Fibroblast of lung (primary cell): ENCODE measurements at regions not wholly inside any gene's neighbourhood (a gene's known extent, or its start where the extent isn't known, plus 50 kb on each side); places are given as distances from the start of the nearest gene placed in this dataset.

ENCODE experiments used
- DNase-seq, 2 donors: peaks; one replicate each; pipeline versions ENCODE4 v3.0.0 to v3.0.0-alpha.2; 2010; ENCODE audit warnings: low read depth in 2 of 2
- H2AFZ ChIP-seq: 2 replicates; pipeline ENCODE4 v1.5.1; 2012; ENCODE audit warnings: low read length, control low read depth, inconsistent platforms
- H3K27ac ChIP-seq: 2 replicates; pipeline ENCODE4 v1.5.1; 2011; ENCODE audit warnings: low read length, control low read depth; ENCODE audit not compliant: insufficient read depth
- H3K27me3 ChIP-seq: 2 replicates; pipeline ENCODE4 v1.5.1; 2011; ENCODE audit warnings: mild to moderate bottlenecking, low read length; ENCODE audit not compliant: control insufficient read depth, insufficient read depth
- H3K36me3 ChIP-seq: 2 replicates; pipeline ENCODE4 v1.5.1; 2011; ENCODE audit warnings: low read length; ENCODE audit not compliant: control insufficient read depth, insufficient read depth
- H3K4me1 ChIP-seq: 2 replicates; pipeline ENCODE4 v1.5.1; 2011; ENCODE audit warnings: low read length; ENCODE audit not compliant: control insufficient read depth, insufficient read depth; ENCODE audit errors: extremely low read depth
- H3K4me2 ChIP-seq: 2 replicates; pipeline ENCODE4 v1.5.1; 2011; ENCODE audit warnings: low read length, control low read depth; ENCODE audit not compliant: insufficient read depth; ENCODE audit errors: extremely low read depth
- H3K4me3 ChIP-seq, 4 experiments: fragments of 200-600 bp in 1 of 4; sonication (generic) in 1 of 4; replicated peaks in 1 of 4; 2 replicates each; pipeline ENCODE4 v1.5.1; 2011 to 2016; ENCODE audit warnings: low read length in 4 of 4, low read depth in 3 of 4, mild to moderate bottlenecking in 3 of 4, control low read depth in 2 of 4, inconsistent platforms in 1 of 4, mixed read lengths in 1 of 4; ENCODE audit not compliant: insufficient read depth in 1 of 4; ENCODE audit errors: control extremely low read depth in 1 of 4
- H3K79me2 ChIP-seq: 2 replicates; pipeline ENCODE4 v1.5.1; 2012; ENCODE audit warnings: mild to moderate bottlenecking, low read length, inconsistent platforms; ENCODE audit not compliant: control insufficient read depth, insufficient read depth
- H3K9ac ChIP-seq: 2 replicates; pipeline ENCODE4 v1.5.1; 2011; ENCODE audit warnings: mild to moderate bottlenecking, low read length, control low read depth; ENCODE audit not compliant: insufficient read depth
- H3K9me3 ChIP-seq: 2 replicates; pipeline ENCODE4 v1.5.1; 2012; ENCODE audit warnings: low read depth, low read length; ENCODE audit not compliant: control insufficient read depth, insufficient read depth
- H4K20me1 ChIP-seq: 2 replicates; pipeline ENCODE4 v1.5.1; 2011; ENCODE audit warnings: low read length; ENCODE audit not compliant: control insufficient read depth, insufficient read depth; ENCODE audit errors: extremely low read depth
- EZH2 ChIP-seq: IDR thresholded peaks from 2 replicates; pipeline ENCODE4 v1.5.1; 2012; ENCODE audit warnings: low read length, control low read depth, mild to moderate bottlenecking; ENCODE audit errors: missing control alignments
- TF ChIP-seq, protein P1 (sequence below), 2 donors: IDR thresholded peaks in 1 of 2; conservative IDR thresholded peaks in 1 of 2; 1 replicate in 1 of 2; 2 replicates in 1 of 2; pipeline ENCODE4 v1.5.1; 2011 to 2012; ENCODE audit warnings: low read length in 2 of 2, control low read depth in 1 of 2, inconsistent platforms in 1 of 2, low read depth in 1 of 2, mild to moderate bottlenecking in 1 of 2

DNA sequence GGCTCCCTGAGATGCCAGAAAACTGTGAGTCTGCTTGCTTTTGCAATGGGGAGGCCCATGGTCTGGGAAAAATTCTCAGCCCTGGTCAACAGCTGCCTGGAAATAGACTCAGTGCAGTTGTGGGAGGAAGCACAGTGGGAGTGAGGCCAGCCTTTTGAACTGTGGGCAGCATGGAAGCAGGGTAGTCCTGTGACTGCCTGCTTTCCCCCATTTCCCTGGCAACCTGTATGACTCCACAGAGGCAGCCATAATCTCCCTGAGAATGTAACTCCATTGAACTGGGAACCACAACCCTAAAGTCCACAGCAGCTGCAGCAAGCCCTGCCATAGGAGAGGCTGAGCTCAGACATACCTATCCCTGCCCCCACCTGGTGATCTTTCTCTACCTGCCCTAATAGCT lies 494.6 kb upstream of the FAT3 start:
- Histone ChIP-seq H3K4me3 (no peak overlapping the region), H3K4me1 (no peaks in the 10 kb centered on the region), H2AFZ (no peak overlapping the region), H3K4me2 (no peak overlapping the region), H3K79me2 (no peaks in the 10 kb centered on the region), H4K20me1 (no peaks in the 10 kb centered on the region), H3K27me3 (no peaks in the 10 kb centered on the region), H3K27ac (no peak overlapping the region), H3K9me3 (no peaks in the 10 kb centered on the region), H3K9ac (no peak overlapping the region), H3K36me3 (no peaks in the 10 kb centered on the region)
- no peak for DNase-seq
- TF ChIP-seq, protein P1, sequence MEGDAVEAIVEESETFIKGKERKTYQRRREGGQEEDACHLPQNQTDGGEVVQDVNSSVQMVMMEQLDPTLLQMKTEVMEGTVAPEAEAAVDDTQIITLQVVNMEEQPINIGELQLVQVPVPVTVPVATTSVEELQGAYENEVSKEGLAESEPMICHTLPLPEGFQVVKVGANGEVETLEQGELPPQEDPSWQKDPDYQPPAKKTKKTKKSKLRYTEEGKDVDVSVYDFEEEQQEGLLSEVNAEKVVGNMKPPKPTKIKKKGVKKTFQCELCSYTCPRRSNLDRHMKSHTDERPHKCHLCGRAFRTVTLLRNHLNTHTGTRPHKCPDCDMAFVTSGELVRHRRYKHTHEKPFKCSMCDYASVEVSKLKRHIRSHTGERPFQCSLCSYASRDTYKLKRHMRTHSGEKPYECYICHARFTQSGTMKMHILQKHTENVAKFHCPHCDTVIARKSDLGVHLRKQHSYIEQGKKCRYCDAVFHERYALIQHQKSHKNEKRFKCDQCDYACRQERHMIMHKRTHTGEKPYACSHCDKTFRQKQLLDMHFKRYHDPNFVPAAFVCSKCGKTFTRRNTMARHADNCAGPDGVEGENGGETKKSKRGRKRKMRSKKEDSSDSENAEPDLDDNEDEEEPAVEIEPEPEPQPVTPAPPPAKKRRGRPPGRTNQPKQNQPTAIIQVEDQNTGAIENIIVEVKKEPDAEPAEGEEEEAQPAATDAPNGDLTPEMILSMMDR (conservative IDR thresholded peaks at IDR 0.05 in 1 of 2, IDR thresholded peaks at IDR 0.05 in 1 of 2; ENCODE audit: low read depth in 1 of 2, low read length in 2 of 2) = no peak
- no peak for TF ChIP-seq EZH2

DNA sequence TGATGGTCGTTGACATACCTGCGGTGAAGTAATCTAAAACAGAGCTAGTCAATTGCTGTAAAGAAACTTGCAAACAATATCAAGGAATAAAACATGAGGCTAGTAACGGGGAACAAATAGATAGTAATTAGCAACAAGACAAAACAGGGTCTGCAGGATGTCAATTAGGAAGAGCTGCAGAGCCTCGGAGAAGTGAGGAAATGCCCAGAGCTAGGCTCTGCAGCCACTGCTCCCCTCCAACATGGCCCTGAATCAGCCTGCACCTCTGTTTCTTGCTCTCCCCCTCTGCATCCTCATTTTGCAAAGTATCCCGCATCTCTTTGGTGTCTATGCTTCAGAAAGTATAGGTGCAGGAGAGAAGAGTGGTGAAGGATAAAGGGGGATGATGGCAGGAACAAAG lies 507.4 kb upstream of the FAT3 start:
- H3K4me2 ChIP-seq = no peak overlapping the region
- H3K79me2 ChIP-seq = no peaks in the 10 kb centered on the region
- H3K27me3 ChIP-seq = no peaks in the 10 kb centered on the region
- H3K36me3 ChIP-seq = no peaks in the 10 kb centered on the region
- H3K9me3 ChIP-seq = no peaks in the 10 kb centered on the region
- TF ChIP-seq EZH2 = no peak
- TF ChIP-seq, protein P1 (conservative IDR thresholded peaks at IDR 0.05 in 1 of 2, IDR thresholded peaks at IDR 0.05 in 1 of 2; ENCODE audit: low read depth in 1 of 2, low read length in 2 of 2) = no peak
- H2AFZ ChIP-seq = no peak overlapping the region
- DNase-seq = no peak
- H4K20me1 ChIP-seq = no peaks in the 10 kb centered on the region
- no peak overlapping the region for H3K27ac ChIP-seq
- H3K4me1 ChIP-seq = no peaks in the 10 kb centered on the region
- no peak overlapping the region for H3K4me3 ChIP-seq
- no peak overlapping the region for H3K9ac ChIP-seq

DNA sequence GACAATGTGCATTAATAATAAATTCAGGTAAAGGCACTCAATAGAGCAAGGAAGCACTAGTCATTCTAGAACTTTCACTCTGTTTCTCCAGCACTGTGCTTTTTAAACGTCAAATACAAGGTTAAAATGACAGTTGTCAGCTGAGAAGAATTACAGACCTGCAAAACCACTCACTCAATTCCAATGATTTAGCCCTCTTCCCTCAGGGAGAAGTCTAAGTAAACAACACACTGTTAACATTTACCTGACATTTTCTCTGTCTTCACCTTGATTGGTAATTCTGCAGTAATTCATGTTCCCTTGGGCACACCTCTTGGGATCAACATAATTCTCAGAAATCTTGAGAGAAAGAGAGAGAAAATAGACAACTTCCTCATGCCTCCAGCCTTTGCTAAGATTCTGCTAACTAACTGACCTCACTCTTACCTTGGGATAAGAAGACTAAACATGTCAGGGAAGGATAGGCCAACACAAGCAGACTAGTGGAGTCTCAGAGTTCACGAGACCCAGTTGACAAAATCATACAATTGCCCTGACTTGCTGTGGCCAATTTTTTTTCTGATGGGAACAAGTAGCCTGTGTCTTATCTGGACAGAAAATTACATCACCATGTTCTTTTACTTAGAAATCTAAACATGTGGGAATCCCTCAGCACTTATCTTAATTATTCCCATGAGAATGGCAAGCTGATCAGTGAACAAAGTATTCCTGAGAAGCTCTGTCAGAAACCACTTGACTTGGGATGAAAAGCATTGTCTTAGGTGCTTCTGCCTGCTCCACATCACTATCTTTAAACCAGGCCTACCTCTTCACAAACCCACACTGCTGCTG lies 516.8 kb upstream of the FAT3 start:
- Histone ChIP-seq H4K20me1 (no peaks in the 10 kb centered on the region), H3K79me2 (no peaks in the 10 kb centered on the region), H3K4me1 (no peaks in the 10 kb centered on the region), H3K4me2 (no peak overlapping the region), H3K4me3 (no peak overlapping the region), H3K36me3 (no peaks in the 10 kb centered on the region), H3K27me3 (no peaks in the 10 kb centered on the region), H2AFZ (no peak overlapping the region), H3K9ac (no peak overlapping the region), H3K9me3 (no peaks in the 10 kb centered on the region), H3K27ac (no peak overlapping the region)
- TF ChIP-seq EZH2 = no peak
- TF ChIP-seq, protein P1 (conservative IDR thresholded peaks at IDR 0.05 in 1 of 2, IDR thresholded peaks at IDR 0.05 in 1 of 2; ENCODE audit: low read depth in 1 of 2, low read length in 2 of 2) = no peak
- DNase-seq = no peak
